ENCODE measurements at regions not wholly inside any gene's neighbourhood (a gene's known extent, or its start where the extent isn't known, plus 50 kb on each side); places are given as distances from the start of the nearest gene placed in this dataset.
A peak's percentile ranks its signal among the peaks of the same experiment; 100 is the strongest.

DNA sequence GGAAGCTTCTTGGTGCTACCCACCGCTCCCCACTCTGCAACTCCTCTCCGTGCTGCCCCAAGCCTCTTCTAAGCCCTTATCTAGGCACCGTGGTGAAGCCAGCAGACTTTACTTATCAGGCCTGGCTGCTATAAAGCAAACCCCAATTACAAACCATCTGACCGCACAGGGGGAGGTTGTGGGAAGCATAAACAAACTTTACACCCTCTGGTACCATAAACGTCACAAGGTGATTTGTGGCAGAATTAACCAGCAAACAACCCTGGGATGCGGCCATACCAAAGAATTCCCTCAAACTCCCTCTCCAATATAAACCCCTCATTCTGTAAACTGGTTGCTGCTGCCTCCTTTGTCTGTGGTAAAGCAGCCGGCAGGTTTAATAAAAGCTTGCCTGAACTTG lies 55.2 kb downstream of the MAGEC2 start:
- DNase-seq: peak; percentile 35

DNA sequence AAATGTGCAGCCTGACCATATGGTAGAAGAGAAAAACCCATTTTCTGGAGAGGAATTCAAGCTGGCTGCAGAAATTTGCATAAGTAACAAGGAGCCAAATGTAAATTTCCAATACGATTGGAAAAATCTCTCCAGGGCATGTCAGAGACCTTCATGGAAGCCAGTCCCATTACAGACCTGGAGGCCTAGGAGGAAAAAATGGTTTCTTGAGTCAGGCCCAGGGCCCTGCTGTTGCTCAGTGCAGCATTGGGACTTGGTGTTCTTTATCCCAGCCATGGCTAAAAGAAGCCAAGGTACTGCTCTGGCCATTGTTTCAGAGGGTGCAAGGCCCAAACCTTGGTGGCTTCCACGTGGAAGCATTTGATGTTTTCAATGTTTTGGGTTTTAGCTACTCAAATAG lies 70.6 kb downstream of the MAGEC2 start:
- no peak for DNase-seq

DNA sequence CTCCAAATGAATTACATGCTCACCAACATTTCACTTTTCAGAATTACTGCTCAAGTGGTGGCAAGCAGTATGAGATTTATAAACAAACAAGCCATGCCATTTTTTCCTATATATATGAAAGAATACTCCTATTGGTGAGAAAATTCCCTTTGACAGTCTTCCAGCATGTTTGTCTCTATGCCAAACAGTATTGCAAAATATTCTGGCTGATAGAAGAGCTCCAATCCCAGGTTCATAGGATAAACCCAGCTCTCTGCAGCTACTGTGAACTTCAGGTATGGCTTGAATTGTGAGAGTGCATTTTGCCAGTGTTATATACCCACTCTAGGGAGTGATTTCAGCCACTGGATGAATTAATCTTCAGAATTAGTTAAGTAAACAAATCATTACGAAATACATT lies 108.8 kb downstream of the MAGEC2 start:
- no peak for DNase-seq

DNA sequence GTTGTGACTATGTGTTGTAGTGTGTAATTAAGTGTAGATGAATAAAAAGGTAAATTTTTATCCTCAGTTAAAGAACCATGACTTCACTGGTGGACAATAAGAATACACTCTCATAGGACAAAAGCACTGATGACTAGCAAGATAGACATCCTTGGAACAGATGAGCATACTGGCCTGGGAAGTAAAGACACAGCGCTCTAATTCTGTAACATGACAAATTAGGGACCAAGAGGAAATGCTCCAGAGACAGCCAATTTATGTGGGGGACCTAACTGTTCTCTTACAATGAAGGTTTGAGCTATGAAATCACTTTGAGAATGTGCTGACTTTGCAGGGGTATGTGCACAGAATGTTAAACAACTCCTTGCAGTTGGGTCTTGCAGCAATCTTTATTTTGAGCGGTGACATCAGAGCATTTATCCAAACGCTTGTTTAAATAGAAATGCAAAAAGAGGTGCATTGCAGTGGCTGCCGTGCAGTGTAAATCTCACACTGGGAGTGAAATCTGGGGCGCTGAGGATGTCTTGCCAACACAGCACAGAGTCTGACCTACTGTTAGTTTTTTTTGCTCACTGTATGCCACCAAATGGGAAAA lies 109.3 kb downstream of the MAGEC2 start:
- no peak for DNase-seq

DNA sequence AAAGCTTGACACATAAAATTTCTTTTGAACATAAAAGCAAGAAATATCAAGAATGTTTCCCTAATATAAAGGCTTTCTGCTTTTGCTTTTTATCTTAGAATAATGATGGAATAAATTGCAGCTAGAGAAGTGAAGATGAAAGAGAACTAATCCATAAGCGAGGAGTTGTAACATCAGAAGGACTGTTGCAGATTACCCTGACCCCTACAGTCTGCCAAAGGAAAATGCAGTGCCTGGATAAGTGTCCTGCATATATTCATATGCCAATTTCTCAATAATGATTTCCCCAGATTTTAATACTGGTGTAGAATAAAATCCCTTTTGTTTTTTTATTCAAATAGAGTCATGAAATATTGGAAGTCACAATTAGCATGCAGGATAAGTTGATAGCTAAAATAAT lies 115.9 kb downstream of the MAGEC2 start:
- no peak for DNase-seq

DNA sequence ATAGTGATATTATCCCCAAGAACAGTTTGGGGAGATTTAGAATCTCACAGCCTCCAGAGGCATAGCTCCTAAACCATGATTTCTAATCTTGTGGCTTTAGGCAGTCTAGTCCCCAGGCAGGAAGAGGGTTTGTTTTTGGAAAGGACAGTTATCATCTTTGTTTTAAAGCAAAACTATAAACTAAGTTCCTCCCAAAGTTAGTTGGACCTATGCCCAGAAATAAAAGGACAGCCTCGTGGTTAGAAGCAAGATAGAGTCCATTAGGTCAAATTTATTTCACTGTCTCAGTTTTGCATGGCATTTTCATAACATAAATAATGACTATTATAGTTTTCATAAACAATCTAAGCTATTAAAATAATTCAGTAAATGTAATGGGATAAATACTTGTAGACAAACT lies 120.5 kb downstream of the MAGEC2 start:
- DNase-seq: peak; percentile 12

DNA sequence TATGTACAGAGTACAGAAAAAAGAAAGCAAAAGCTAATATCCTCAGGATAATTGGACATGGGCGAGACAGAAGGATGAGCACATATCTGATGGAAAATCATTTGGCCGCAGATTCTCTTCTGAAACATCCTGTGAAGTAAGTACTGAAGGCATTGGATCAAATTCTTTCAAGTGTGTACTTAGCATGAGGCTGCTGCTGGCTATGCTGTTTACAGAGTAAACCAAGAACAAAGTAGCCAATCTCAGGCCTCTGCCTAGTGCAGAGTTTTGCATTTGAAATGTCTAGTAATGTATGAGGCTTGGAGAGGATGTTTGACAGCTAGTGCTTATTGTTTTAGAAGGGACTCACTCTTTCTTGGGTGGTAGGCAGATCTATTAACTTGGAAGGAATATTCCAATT lies 128.5 kb downstream of the MAGEC2 start:
- no peak for DNase-seq

DNA sequence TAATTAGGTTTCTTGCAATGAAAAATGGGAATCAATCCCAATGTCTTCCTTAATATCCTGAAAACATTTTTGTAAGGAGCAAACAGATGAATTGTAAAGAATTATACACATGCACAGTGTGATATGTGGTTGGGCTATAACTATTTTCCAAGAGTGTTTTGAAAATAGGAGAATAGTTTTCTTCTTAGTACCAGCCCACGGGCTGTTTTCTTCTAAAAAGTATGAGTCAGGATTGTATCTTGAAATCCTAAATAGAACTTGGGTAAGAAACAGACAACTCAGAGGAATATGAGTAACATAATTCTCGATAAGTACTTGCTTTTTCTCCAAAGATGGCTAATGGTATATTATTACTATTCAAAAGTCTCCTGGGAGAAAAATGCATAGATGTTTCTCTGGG lies 136.7 kb downstream of the MAGEC2 start:
- no peak for DNase-seq

DNA sequence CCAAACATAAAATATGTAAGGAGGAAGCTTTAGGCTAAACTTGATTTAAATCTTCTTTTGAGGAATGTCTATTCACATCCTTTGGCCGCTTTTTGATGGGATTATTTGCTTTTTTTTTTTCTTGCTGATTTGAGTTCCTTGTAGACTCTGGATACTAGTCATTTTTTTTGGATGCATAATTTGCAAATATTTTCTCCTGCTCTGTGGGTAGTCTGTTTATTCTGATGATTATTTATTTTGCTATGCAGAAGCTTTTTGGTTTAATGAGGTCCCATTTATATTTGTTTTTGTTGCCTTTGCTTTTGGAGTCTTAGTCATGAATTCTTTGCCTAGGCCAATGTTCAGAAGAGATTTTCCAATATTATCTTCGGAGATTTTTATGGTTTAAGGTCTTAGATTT lies 144.9 kb downstream of the MAGEC2 start:
- no peak for DNase-seq

DNA sequence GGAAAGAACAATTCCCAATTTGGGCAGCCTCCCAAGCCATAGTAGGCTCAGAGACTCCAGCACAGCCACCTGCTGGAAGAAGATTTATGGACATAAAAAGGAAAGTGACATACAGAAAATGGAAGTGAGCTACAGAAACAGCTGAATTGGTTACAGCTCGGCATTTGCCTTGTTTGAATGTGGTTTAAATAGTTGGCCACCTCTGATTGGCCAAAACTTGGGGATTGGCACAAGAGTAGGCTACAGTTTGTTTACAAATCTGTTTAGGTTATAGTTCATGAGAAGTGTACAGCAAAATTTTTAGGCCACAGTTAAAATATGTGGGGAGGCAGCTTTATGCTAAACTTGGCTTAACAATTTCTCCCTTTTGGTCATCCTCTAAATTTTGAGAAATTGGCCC lies 150.4 kb downstream of the MAGEC1 start:
- DNase-seq: no peak

DNA sequence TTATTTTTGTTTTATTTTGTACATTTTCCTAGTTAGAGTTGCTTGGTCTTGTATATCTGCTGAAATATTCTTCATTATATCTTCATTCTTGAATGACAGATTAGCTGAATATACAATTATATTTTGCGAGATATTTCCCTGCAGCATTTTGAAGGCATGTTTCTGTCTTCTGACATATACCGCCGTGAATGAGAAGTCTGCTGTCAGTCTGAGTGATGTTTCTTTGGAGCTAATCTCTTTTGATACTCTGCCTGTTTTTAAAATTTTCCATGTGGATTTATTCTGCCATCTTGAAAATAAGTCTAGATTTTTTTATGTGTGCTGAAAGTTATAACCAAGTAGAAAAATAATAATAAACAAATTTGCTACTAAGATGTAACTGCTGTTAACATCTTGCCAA lies 148.5 kb downstream of the MAGEC1 start:
- no peak for DNase-seq

DNA sequence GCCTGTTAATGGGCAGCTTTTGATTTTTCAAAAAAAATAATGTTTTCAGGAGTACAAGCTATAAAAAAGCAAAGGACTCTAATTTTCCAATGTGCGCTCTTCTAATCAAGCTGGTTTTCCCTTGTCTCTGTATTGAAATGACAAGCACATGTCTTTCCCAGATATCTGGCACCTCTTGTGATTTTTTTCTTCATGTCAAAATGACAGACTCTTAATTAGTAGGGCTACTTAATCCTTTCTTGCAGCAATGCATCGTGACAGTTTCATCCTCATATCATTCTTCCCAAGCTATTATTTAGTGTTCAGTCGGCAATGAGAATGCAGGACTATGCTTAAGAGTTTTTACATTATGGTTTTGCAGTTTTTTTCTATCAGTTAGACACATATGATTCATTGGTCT lies 139.5 kb downstream of the MAGEC1 start:
- no peak for DNase-seq

DNA sequence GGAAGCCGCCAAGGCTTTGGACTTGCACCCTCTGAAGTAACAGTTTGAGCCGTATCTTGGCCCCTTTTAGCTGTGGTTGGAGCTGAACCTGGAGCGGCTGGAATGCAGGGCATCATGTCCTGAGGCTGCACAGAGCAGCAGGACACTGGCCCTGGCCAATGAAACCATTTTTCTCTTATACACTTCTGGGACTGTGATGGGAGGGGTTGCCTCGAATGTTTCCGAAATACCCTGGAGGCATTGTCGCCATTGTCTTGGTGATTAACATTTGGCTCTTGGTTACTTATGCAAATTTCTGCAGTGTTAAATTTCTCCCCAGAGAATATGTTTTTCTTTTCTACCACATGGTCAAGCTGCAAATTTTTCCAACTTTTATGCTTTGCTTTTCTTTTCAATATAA lies 137.2 kb downstream of the MAGEC1 start:
- DNase-seq: no peak

DNA sequence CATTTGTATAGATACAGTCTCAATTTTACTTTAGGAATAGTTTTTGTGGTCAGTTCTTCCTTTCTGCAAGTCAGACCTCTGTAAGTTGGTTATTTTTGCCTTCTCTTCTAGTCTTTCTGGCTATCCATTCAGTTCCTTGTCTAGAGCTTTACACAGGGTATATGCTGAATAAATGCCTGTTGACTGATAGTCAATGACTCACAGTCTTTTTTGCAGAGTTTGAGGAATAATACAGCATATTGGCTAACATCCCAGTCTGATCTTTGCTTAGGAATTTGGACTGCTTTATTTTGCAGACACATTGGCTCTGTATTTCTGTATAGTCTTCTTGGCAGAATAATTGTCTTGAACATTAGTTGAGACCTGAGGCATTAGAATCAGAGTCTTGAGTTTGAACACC lies 132.4 kb downstream of the MAGEC1 start:
- DNase-seq: no peak

DNA sequence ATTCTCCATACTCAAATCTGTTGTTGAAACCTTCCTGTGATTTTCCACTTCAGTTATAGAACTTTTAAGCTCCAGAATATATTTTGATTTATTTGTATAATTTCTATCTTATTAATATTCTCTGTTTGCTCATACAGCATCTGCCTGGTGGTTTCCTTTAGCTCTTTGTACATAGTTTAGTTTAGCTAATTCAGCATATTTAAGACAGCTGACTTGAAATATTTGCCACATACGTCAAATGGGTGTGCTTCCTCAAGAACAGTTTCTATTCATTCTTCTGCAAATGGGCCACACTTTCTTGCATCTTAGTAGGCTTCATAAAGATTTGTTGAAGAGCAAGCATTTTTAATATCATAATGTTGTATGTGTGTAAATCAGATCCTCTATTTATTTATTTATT lies 101.8 kb downstream of the MAGEC1 start:
- no peak for DNase-seq

DNA sequence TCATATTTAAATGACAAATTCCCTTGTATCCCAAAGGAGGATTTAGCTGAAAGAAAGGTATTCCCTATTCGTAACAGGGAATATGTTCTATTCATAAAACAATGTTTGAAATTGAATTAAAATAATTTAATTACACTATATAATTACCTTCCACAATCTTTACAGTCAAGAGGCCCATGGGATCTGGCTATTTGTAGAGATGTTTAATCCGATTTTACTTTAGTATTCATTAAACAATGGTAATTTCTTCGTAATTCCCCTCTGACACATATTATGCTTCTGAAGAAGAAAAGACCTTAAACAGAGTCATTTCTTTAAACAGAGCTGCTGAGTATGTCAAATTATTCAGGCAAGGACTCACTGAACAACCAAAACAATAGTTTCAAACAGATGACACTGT lies 98.8 kb downstream of the MAGEC1 start:
- DNase-seq: no peak

DNA sequence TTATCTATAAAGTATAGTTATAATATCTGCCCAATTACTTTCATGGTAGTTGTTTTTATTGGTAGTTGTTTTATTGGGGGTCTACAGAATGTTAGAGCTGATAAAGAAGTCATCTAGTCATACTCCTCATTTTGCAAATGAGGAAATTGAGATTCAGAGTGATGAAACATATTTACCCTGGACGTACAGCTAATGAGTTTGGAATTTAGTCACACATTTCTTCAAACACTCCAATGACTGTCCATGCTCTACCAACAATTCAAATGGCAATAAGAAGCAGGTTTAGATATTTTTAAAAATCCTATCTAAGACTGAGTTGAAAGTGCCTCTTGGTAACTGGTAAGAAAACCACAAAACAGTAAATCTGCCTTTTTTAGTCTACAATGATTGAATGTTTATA lies 98.2 kb downstream of the MAGEC1 start:
- DNase-seq: no peak

DNA sequence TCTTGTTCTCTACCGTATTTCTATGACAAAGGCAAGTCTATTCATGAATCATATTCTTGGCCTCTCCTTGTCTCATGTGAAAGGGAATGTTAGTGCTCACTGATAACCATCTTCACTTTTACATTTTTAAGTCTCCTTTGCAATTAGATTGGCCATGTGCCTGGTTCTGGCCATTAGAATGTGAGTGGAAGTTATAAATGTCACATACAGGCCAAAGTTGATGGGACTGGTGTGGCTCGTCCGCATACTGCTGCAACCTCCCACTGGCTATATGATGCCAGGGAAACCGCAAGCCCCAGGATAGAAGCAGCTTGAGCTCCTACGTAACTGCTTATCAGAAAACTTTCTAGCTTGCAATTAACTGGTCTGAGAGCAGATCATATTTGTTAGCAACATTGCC lies 86.1 kb downstream of the MAGEC1 start:
- DNase-seq: no peak

DNA sequence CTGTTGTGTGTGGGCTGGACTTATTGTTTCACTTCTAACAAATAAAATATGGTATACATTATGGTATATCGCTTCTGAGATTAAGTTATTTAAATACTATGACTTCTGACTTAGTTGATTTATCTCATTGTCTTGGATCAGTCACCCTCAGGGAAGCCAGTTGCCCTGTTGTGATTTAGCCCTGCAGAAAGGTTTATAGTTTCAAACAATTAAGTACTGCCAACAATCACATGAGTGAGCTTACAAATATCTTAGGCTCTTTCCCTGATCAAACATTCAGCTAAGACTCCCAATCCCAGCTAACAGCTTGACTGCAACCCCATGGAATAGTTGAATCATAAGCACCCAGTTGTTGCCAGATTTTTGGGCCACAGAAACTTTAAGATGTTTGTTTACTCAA lies 85.4 kb downstream of the MAGEC1 start:
- no peak for DNase-seq

DNA sequence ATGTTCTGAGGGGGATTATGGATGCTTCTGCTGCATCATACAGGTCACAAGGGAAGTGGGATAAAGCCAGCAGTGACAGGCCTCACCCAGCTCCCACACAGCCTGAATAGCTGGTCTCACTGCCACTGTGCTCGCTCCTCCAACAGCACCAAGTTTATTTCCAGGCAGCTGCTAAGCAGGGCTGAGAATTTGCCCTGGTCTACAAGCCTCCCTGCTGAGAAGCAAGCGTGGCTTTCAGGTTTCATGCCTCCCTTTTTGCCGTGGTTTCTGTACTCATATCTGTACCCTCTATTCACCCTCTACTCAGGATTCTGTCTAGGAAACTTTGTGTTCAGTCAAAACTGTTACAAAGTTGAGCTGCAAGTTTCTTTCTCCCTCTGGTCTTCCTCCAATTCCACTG lies 78.6 kb downstream of the MAGEC1 start:
- no peak for DNase-seq

DNA sequence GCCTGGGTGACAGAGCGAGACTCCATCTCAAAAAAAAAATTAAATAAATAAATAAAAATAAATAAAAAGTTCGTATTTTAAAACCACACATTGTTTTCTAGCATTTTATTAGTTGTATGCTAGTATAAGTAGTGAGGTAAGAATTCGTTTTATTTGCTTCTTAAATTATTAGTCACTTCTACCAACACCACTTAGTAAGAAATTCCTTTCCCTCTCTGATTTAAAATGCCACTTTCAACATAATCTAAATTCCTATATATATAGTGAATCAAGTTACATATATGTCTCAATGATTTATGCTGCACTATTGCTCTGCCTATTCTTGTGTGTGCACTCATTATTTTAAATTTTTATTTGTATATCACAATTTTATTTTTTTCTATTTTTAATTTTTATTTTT lies 72.1 kb downstream of the MAGEC1 start:
- DNase-seq: no peak

DNA sequence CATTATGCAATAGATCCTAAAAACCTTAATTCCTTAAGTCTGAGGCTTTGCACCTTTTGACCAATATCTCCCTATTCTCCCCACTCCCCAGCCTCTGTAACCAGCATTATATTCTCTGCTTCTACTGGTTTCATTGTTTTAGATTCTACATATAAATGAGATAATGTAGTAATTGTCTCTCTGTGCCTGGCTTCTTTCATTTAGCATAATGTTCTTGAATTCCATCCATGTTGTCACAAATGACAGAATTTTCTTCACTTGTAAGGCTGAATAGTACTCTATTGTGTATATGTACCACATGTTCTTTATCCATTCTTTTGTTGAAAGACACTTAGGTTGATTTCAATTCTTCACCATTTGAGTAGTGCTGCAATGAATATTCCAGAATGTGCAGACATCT lies 66.0 kb downstream of the MAGEC1 start:
- no peak for DNase-seq

DNA sequence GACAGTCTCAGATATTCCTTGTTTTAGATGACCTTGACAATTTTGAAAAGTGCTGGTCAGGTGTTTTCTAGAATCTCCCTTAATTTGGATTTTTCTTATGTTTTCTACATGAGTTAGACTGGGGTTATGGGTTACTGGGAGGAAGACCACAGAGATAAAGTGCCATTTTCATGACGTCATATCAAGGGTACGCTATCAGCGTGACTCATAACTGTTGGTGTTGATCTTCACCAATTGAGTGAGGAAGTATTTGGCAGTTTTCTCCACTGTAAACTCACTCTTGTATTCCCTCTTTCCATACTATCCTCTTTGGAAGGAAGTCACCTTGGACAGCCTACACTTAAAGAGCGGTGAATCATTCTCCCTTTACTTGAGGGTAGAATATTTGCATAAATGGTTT lies 56.9 kb downstream of the MAGEC1 start:
- no peak for DNase-seq

Data from renal pelvis (tissue), 1 donor.